ENCODE measurements at regions not wholly inside any gene's neighbourhood (a gene's known extent, or its start where the extent isn't known, plus 50 kb on each side); places are given as distances from the start of the nearest gene placed in this dataset.
"Not testable (repeated sequence)": the region's sequence is repeated elsewhere in the genome, so short reads cannot be mapped to it uniquely, and the experiment has no call there.

DNA sequence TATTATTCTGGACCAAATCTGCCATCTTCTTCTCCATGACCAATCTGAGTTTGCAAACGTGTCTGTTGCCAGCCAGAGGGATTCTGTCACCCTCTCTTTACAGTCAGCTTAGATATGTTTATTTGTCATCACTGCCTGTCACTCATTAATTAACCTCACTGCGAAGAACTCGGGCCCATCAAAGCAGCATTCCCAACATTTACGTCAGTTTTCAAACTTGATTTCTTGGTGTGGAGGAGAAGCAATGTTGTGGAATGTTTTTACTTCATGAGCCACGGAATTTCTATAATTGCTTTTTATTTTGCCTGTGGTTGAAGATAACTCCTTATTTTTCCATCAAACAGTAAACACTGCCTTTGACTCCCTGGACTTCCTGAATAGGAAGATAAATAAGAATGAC is 91.8 kb upstream of the CNKSR3 start:
- peak; percentile 38 for DNase-seq

DNA sequence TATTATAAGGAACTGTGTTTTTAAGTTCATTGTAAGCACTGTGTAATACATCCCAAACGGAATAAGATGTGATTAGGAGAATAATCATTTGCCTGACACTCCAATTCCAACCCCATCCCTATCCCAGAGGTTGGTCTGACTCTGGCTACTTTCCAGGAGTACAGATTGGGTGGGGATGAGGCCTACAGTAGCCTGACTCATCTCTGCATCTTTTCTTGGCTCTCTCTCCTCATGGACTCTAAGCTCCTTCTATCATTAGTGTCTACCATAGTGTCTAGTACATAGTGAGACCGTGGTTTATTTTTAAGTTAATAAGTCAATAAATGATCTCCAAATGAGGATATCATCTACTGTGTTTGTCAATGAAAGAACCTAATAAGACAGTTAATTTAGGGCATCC is 92.2 kb upstream of the CNKSR3 start:
- DNase-seq: peak; percentile 49

DNA sequence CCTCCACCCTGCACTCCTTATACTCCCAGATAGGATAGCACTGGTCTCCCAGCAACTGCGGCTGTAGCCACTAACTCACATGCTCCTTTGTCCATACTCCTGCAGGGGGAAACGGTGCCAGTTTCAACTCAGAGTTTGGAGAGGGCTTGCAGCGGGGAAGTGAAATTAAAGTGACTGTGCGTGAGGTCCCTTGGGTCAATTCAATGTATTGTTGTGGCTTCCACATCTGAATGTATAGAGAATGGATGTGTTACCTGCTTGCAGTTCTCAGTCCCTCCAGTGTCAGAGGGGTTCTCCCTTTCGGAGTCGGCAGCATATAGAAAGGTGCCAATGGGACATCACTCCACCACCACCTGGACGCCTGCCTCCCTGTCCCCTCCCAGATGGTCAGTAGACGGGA is 93.6 kb upstream of the CNKSR3 start:
- DNase-seq: no peak

DNA sequence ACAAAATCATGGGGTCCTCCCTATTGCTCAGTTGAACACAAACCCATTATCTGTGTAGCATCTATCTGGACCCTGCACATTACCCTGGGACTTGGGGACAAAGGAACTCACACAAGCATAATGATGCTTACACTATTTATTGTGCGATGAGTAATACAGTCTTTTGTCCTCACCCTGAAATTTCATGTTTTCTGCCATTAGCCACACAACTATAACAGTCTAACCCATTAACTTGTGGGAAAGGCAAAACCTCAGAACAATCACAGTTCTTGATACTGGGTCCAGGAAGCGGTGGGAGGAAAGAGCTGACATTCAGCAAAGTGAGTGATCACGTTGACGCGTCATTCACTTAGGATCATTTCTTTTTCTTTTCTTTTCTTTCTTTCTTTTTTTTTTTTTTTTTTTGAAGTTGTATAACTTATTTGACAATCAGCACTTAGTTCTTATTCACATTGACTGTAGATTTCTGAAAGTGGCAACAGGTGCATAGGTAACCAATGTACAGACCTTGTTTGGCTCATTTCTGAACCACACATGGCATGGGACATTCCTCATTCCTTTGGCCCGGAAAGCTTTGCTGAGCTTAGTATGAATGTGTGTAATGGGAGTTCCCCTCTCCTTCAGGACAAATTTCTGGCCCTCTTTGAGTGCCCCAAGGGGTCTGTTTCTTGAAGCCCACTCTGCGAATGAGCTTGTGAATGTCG is 94.8 kb upstream of the CNKSR3 start:
- no peak for DNase-seq

DNA sequence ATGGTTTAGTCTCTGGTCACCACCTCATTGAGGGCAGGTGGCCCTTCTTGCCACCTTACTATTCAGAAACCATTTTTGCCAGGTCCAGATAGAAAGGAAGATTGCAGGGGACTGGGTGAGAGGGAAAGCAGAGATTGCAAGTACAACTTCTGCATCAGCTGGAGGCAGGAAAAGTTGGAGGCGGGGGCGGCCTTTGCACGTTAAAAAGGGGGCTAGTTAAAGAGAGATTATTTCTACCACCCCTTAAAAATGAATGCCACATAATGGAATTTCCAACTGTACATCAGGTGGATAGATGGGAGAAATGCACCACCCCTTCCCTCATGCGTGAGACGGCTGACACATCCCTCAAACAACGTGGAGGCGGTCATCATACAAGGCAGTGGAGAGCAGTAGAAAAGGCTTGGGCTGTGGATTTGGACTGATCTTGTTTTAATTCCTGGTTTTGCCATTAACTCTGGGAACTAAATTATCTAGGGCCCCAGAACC is 95.4 kb upstream of the CNKSR3 start:
- DNase-seq: no peak

DNA sequence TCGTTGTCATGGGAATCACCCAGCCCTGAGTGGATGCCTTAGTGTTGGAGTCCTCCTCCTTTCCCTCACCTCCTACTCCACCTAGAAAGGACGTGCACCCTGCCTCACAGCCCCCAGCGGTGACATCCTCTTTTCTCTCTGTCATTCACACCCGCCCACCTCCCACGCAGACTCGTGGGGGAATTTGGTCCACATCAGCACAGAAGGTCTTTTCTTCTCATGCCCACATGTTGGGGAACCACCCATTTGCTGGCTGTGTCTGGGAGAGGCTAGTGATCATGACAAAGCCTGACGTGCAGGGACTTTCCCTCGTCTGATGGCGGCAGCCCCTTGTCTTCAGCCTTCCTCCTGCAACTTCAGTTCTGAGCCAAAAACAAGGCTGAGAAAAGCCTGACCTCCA is 96.0 kb upstream of the CNKSR3 start:
- DNase-seq: no peak

DNA sequence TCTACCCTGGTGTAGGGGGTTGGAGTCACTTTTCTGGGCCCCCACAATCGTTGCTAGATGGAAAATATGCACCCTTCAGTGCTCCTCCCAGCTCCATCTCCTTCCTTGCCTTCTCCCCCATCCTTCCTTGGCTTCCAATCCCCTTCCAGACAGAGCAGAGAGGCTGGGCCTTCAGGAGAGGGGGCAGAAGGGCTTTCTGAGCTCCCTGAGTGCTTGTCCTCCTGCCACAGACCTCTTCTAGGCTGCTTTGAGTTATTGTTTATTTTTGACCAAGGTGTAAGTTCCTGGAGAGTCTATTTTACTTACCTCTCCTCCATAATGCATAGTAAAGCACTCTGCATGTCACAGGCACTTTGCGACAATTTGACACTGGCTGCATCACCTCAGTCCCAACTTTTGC is 96.4 kb upstream of the CNKSR3 start:
- no peak for DNase-seq

DNA sequence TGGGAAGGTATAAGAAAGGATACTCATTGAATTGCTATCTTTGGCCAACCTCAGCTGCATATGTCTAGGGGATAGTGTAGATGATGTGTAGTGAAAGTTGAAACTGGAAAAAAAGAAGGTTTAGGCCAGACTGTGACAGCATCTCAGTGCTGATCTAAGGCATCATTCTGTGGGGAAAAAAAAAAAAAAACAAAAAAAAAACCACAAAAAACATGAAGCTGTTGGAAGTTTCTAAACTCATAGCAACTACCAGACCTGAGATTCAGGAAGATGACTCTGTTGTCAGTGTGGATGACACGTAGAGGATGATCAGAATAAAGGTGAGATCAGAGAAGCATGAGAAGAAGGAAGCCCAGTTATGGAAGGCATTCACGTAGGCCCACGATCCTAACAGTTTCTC is 100.8 kb upstream of the CNKSR3 start:
- DNase-seq: no peak

DNA sequence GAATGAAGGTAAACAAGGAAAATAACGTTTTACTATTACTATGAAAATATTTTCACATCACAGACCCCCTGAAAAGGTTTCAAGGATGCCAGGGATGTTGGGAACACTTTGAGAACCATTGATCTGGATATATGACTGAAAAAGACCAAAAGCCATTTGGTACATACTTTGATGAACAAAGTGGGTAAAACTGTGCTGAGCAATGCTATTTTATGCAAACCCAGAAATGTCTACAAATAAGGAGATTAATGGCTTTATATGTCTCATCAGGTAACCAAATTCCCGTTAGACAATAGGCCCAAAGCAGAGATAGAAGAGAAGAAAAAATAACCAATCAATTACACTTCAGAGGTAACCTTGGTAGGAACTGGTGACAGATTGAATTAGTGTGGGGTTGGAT is 101.4 kb upstream of the CNKSR3 start:
- no peak for DNase-seq

DNA sequence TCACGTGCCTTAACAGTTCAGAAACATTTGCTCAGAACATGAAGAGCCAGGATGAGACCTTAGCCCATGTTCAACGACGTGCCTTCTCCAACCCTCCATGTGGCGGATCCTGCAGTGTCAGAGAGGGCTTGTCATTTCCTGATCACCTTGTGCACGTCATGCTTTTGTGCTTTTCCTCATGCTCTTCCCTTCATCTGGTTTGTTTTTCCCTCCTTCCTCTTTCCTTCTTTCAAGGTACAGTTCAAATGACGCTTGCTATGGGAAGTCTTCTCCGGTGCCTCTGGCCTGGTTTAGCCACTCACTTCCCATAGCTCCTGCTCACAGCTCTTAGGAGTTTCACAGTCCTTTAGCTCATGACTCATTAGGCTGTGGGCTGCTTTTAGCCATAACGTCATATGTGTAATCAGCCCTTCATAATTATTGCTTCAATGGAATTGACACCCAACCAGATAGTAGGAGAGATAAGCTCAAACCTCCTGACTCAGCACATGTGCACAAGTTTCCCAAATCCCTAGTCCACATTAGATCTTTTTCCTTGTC is 102.7 kb upstream of the CNKSR3 start:
- DNase-seq: peak; percentile 89

DNA sequence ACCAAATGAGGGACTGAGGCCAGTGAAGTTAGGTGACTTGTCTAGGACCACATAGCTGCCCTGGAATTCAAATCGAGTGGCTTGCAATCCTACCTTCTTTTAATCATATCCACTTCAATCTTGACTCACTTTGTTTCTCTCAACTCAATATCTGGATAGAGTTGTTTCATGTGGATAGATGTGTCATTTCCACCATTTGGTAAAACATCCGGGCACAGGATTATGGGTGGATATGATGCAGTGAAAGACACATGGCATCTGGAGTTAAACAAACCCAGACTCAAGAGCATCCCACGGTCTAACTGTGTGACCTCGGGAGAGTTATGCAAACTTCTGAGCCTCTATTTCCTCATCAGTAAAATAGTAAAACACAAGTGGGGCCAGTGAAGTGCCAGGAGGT is 103.6 kb upstream of the CNKSR3 start:
- peak; percentile 48 for DNase-seq

DNA sequence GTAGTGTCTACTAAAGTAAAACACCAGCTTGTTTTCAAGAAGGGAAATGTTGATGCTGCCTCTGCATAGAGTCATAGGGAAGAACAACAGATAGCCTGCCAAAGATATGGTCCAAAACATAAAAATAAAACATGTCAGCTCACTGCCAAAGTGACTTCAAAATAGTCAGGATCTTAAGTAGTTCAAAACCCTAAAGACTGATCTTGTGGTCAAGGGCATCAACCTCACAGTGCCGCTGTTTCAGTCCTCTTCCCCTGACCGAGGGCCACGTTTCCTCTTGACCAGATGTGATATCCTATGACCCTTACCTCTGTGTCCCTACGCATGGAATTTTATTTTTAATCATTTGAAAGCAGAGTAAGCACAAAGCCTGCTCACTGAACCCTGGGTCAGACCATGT is 104.2 kb upstream of the CNKSR3 start:
- no peak for DNase-seq

DNA sequence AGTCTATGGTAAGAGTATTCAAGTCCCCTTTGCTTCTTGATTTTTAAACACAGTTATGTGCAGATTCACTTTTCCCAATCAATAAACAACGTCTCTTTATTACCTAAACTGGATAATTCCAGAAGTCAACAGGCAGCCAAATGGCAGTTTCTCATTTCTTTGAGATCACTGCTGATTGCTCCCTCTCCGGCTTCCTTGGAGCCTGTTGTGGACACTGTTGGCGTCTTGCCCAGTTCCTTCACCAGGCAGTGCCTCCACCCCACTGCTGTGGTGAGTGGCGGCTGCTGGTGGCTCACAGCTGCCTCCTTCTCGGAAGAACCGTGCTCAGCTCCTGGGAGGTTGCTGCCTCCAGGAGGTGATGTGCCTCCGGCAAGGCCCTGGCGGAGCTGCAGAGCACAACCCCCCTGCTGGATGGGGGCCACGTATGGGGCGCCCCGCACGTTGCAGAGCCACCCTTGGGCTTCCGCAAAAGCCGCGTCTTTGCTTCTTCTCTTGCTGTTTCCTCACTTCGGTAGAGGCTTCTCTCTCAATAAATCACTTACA is 105.1 kb upstream of the CNKSR3 start:
- peak; percentile 53 for DNase-seq

DNA sequence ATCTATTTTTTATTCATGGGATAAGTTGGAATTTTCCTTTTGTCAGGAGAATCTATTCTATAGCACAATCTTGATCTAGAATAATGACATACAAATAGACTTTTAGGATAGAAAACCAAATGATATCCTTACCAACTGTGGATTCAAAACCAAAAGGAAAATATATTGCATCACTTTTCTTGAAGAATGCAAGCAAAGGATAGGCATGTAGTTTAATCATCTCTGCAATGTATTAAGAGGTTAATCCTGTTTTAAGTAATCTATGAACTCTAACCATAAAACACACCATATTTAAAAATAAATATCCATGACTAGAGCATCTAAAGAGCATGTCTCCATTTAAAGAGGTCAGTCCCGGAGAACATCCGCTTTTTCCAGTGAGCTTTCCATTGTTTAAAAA is 106.7 kb upstream of the CNKSR3 start:
- DNase-seq: peak; percentile 25

DNA sequence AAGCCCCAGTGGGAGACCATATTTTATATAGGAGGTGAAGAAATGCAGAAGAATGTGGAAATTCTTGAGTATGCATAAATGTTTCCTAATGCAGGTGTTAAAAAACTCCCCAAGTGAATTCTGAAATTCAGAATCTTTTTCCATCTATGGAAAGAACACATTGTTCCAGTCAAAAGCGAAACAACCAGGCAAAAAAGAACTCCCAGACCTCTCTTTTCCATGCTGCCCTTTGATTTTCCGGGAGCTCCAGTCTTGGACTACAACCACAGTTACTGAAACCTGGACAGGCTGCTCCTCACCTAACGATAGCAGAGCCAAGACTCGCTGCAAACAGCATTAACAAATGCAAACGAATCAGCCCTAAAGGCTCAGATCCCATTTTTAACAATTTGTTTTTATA is 108.7 kb upstream of the CNKSR3 start:
- DNase-seq: no peak

DNA sequence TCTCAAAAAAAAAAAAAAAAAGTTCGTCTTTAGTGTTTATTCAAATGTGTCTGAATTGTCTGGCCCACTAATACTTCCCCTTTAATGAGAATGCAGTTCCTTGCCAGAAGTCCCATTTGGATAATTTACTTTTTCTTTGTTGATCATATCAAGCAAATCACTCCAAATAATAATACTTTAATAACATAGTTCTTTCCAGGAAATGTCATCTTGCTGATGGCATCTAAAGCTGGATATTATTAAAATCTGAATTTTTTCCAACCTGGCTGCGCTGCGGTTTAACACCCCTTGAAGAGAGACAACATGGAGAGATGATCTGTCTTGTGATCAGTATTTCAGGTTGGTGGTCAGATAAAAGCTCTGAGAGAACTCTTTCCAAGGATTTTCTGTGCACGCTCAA is 111.2 kb upstream of the CNKSR3 start:
- no peak for DNase-seq

DNA sequence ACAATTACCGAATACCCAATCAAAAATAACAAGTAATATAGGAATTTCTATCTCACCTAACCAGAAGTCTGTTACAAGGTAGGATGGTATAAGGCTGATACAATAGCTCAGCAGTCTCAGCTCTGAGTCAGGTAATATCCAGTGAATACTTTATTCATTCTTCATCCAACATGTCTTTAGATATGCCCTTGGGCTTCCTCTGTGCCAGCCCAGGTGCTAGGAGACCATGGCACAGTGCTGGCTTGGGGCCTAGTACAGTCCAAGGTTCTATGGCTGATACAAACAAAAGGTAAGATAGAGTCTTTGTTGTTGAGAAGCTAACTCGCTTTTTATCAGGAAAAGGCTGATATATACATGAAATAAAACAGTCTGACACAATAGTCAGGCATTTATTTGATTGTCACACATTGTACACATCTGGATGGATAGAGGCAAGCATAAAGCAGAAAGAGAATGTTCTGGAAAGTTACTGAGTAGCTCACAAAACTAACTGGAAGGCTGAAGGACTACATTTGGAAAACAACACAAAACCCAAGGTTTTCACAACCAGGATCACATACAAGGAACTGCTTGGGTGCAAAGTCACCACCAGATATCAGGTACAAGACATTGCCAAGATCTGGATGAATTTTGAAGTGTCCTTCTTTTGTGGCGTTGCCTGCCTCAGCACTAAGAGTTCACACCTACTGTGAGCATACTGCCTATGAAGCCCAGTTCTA is 110.4 kb upstream of the SCAF8 start:
- DNase-seq: no peak

DNA sequence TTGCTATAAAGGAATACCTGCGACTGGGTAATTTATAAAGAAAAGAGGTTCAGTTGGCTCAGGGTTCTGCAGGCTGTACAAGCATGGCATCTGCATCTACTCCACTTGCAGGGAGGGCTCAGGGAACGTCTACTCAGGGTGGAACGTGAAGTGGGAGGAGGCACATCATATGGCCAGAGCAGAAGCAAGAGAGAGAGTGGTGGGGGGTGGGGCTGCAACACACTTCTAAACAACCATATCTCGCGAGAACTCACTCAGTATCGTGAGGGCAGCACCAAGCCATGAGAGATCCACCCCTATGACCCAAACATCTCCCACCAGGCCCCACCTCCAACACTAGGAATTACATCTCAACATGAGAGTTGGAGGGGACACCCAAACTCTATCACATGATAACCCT is 109.8 kb upstream of the SCAF8 start:
- DNase-seq: no peak

DNA sequence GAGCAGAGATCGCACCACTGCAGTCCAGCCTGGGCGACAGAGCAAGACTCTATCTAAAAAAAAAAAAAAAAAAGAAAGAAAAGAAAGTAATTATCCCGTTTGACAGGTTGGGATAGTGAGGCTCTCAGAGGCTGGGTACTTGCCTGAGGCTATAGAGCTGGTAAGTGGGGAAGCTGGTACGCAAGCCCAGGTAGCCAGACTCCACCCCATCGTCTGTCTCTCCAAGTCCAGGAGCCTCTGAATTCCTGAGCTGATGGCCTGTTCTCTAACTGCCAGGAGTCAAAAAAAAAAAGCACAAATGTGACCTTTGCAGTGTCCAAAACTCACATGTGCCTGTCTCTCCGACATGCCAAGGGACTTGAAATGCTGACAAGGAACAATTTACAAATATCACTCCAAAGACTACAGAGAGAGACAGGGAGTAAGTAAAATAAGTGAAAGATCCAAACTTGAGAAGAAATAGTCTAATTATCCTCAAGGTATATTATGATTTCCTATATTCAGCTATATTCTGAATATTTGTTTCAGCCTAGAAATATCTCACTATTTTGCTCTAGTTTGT is 109.1 kb upstream of the SCAF8 start:
- DNase-seq: no peak

DNA sequence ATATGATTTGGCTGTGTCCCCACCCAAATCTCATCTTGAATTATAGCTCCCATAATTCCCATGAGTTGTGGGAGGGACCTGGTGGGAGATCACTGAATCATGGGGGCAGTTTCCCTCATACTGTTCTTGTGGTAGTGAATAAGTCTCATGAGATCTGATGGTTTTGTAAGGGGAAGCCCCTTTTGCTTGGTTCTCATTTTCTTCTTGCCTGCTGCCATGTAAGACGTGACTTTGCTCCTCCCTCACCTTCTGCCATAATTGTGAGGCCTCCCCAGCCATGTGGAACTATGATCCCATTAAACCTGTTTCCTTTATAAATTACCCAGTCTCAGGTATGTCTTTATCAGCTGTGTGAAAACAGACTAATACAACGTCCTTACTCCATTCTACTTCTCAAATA is 108.5 kb upstream of the SCAF8 start:
- DNase-seq: not testable (repeated sequence)

DNA sequence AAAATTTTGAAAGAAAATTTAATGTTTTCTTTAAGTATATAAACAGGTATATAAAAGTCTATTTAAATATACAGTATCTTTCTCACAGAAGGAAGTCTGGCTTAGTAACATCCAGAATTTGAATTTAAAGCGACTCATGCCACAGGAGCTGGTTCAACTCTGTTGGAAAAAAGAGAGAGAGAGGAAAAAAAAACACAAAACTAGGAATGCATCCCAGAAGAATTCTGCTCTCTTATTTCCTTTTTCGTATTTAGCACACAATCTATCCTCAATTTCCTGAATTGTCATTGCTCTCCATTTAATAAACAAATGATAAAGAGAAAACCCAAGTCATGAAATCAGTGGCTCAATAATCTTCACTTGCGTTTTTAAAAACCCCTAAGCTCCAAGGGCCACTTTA is 107.5 kb upstream of the SCAF8 start:
- no peak for DNase-seq

DNA sequence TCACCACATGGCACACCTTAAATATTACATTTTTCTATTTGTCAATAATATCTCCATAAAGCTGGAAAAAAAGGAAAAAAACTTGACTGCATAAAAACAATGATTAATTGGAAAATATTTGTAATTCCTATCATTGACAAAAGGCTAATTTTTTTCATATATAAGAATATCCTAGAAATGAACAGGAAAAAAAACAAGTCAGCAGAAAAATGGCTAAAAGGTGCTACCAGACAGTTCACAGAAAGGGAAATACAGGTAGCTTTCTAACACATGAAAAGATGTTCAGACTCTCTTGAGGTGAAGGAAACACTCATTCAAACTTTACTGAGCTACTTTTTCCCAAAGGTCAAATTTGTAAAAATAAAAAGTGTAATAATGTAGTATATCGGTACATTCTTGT is 104.1 kb upstream of the SCAF8 start:
- DNase-seq: no peak

DNA sequence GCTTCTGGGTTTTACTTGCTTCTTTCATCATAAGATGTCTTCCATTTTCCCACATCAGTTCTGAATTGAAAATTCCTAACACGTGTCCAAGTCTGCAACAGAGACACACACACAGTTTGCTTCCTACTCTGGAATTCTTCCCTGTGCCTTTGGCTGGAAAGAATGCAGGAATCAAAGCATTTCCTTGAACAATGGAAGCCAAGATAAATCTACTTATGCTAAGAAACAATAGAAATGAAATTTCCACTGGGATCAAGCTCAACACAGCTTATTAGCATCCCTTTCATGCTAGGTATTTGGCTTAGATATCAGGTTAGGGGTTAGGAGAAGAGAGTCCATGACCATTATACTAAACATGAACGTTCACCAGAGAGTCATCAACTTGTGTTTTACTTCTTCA is 101.1 kb upstream of the SCAF8 start:
- DNase-seq: peak; percentile 8

DNA sequence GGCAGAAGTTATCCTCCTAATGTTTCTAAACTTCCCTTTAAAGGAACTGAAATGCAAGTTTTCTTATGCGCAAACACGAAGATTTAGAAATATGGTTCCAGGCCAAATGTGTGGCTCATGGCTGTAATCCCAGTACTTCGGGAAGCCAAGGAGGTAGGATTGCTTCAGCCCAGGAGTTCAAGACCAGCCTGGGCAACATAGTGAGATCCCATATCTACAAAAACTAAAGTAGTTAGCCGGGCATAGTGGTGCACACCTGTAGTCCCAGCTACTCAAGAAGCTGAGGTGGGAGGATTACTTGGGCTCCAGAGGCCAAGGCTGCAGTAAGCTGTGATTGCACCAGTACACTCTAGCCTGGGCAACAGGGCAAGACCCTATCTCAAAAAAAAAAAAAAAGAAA is 95.8 kb upstream of the SCAF8 start:
- DNase-seq: no peak
